Thyroid gland (tissue), 4 donors: ENCODE measurements at regions not wholly inside any gene's neighbourhood (a gene's known extent, or its start where the extent isn't known, plus 50 kb on each side); places are given as distances from the start of the nearest gene placed in this dataset.

ENCODE experiments used
- DNase-seq, 2 donors: peaks; one replicate each; pipeline ENCODE4 v3.0.0-alpha.2; 2019
- H3K27ac ChIP-seq, 3 donors: fragments of 200-600 bp; sonication (generic); 1 replicate in 2 of 3; 2 replicates in 1 of 3; pipeline ENCODE4 v1.5.1; 2016 to 2019; ENCODE audit warnings: mild to moderate bottlenecking in 1 of 3, moderate library complexity in 1 of 3
- H3K27me3 ChIP-seq: fragments of 200-600 bp; sonication (generic); one replicate; pipeline ENCODE4 v1.5.1; 2019
- H3K36me3 ChIP-seq, 2 donors: fragments of 200-600 bp; sonication (generic); one replicate each; pipeline ENCODE4 v1.5.1; 2016 to 2019
- H3K4me1 ChIP-seq, 2 donors: fragments of 200-600 bp; sonication (generic); one replicate each; pipeline ENCODE4 v1.5.1; 2017 to 2019
- H3K4me3 ChIP-seq, 3 donors: fragments of 200-600 bp; sonication (generic); replicated peaks in 1 of 3; 1 replicate in 2 of 3; 2 replicates in 1 of 3; pipeline ENCODE4 v1.5.1; 2016; ENCODE audit warnings: mild to moderate bottlenecking in 1 of 3
- H3K9me3 ChIP-seq: fragments of 200-600 bp; sonication (generic); one replicate; pipeline ENCODE4 v1.5.1; 2017
- CTCF ChIP-seq, 6 experiments: fragments of 200-600 bp in 3 of 6; fragments of 450-650 bp in 3 of 6; sonication (generic) in 3 of 6; IDR thresholded peaks; one replicate each; pipeline ENCODE4 v1.5.1; 2016 to 2019; ENCODE audit warnings: antibody characterized with exemption in 6 of 6, mild to moderate bottlenecking in 2 of 6, inconsistent platforms in 1 of 6, moderate library complexity in 1 of 6
- POLR2A ChIP-seq, 2 donors: fragments of 450-650 bp; IDR thresholded peaks; one replicate each; pipeline ENCODE4 v1.6.1; 2017; ENCODE audit warnings: antibody characterized with exemption in 2 of 2, mild to moderate bottlenecking in 2 of 2, moderate library complexity in 1 of 2
- WGBS, 2 donors: methylation state at CpG; one replicate each; pipeline ENCODE4 v1.1.5; 2017; 5-methylcytosine and 5-hydroxymethylcytosine counted together
- intact Hi-C: fragments of 100-400 bp; cut with DNase I; formaldehyde crosslinking; loops from one replicate; pipeline ENCODE4 v1.15.1; 2023

- Histone ChIP-seq H3K27me3 (no peaks in the 10 kb centered on the region), H3K27ac (no peak overlapping the region), H3K9me3 (no peaks in the 10 kb centered on the region), H3K36me3 (no peaks in the 10 kb centered on the region), H3K4me3 (no peak overlapping the region), H3K4me1 (no peaks in the 10 kb centered on the region)
- WGBS, 2 donors = 73 to 80% methylated on average over 2 of the region's 2 CpGs
- TF ChIP-seq CTCF (IDR thresholded peaks at IDR 0.05) (no peak), POLR2A (IDR thresholded peaks at IDR 0.05) (no peak)
- DNase-seq = no peak
- intact Hi-C loops = no loop called here
These were observed 84.2 kb upstream of the CREB5 start for GRCh38 chr7:28328146-28328545.

GRCh38 chr7:28328822-28329660, 83.3 kb upstream of the CREB5 start:
- Histone ChIP-seq H3K4me3 (no peak overlapping the region), H3K27me3 (no peaks in the 10 kb centered on the region), H3K4me1 (no peaks in the 10 kb centered on the region), H3K9me3 (no peaks in the 10 kb centered on the region), H3K27ac (no peak overlapping the region), H3K36me3 (no peaks in the 10 kb centered on the region)
- TF ChIP-seq POLR2A (IDR thresholded peaks at IDR 0.05) = no peak
- TF ChIP-seq CTCF (IDR thresholded peaks at IDR 0.05) = no peak
- WGBS, 2 donors = 80 to 85% methylated on average over 9 of the region's 9 CpGs
- no peak for DNase-seq
- intact Hi-C loops = no loop called here

GRCh38 chr7:28329661-28330363, 82.5 kb upstream of the CREB5 start:
- no peak overlapping the region for H3K27ac ChIP-seq

GRCh38 chr7:28330384-28331070, 81.8 kb upstream of the CREB5 start:
- no peak for DNase-seq
- no peak overlapping the region for H3K27ac ChIP-seq
- WGBS, 2 donors = 68 to 69% methylated on average over 4 of the region's 4 CpGs

More at GRCh38 chr7:28329661-28330363, 82.5 kb upstream of the CREB5 start:
- no peaks in the 10 kb centered on the region for H3K4me1 ChIP-seq
- intact Hi-C loops = no loop called here
- H3K4me3 ChIP-seq = no peak overlapping the region
- WGBS, 2 donors = 62 to 67% methylated on average over 6 of the region's 6 CpGs
- TF ChIP-seq POLR2A (IDR thresholded peaks at IDR 0.05) (no peak), CTCF (IDR thresholded peaks at IDR 0.05) (no peak)
- H3K36me3 ChIP-seq = no peaks in the 10 kb centered on the region
- H3K9me3 ChIP-seq = no peaks in the 10 kb centered on the region
- no peaks in the 10 kb centered on the region for H3K27me3 ChIP-seq
- no peak for DNase-seq

More at GRCh38 chr7:28330384-28331070, 81.8 kb upstream of the CREB5 start:
- Histone ChIP-seq H3K27me3 (no peaks in the 10 kb centered on the region), H3K4me3 (no peak overlapping the region), H3K9me3 (no peaks in the 10 kb centered on the region), H3K36me3 (no peaks in the 10 kb centered on the region), H3K4me1 (no peaks in the 10 kb centered on the region)
- intact Hi-C loops = no loop called here
- no peak for TF ChIP-seq CTCF (IDR thresholded peaks at IDR 0.05)
- no peak for TF ChIP-seq POLR2A (IDR thresholded peaks at IDR 0.05)
